ENCODE measurements at regions not wholly inside any gene's neighbourhood (a gene's known extent, or its start where the extent isn't known, plus 50 kb on each side); places are given as distances from the start of the nearest gene placed in this dataset.

GRCh38 chr17:34527908-34528470, 51.4 kb upstream of the TMEM132E start:
- Histone ChIP-seq H3K27me3 (ENCODE audit: control insufficient read depth, insufficient read depth, low read length) (no peaks in the 10 kb centered on the region), H3K27ac (ENCODE audit: low read length) (no peak overlapping the region), H3K9ac (ENCODE audit: low read length) (no peak overlapping the region), H3K9me3 (ENCODE audit: control insufficient read depth, low read depth, low read length) (no peaks in the 10 kb centered on the region), H3K4me1 (ENCODE audit: control insufficient read depth, low read depth, low read length) (no peaks in the 10 kb centered on the region), H3K36me3 (ENCODE audit: control insufficient read depth, low read depth, low read length) (no peaks in the 10 kb centered on the region), H3K4me3 (ENCODE audit: low read length) (no peak overlapping the region)

GRCh38 chr17:34527136-34527907, 52.1 kb upstream of the TMEM132E start:
- Histone ChIP-seq H3K27me3 (ENCODE audit: control insufficient read depth, insufficient read depth, low read length) (no peaks in the 10 kb centered on the region), H3K27ac (ENCODE audit: low read length) (no peak overlapping the region), H3K9me3 (ENCODE audit: control insufficient read depth, low read depth, low read length) (no peaks in the 10 kb centered on the region), H3K9ac (ENCODE audit: low read length) (no peak overlapping the region), H3K4me3 (ENCODE audit: low read length) (no peak overlapping the region), H3K4me1 (ENCODE audit: control insufficient read depth, low read depth, low read length) (no peaks in the 10 kb centered on the region), H3K36me3 (ENCODE audit: control insufficient read depth, low read depth, low read length) (no peaks in the 10 kb centered on the region)

- H3K9me3 ChIP-seq (ENCODE audit: control insufficient read depth, low read depth, low read length) = no peaks in the 10 kb centered on the region
- H3K27me3 ChIP-seq (ENCODE audit: control insufficient read depth, insufficient read depth, low read length) = no peaks in the 10 kb centered on the region
- no peak overlapping the region for H3K27ac ChIP-seq (ENCODE audit: low read length)
- no peak overlapping the region for H3K9ac ChIP-seq (ENCODE audit: low read length)
- no peaks in the 10 kb centered on the region for H3K4me1 ChIP-seq (ENCODE audit: control insufficient read depth, low read depth, low read length)
- H3K4me3 ChIP-seq (ENCODE audit: low read length) = no peak overlapping the region
- no peaks in the 10 kb centered on the region for H3K36me3 ChIP-seq (ENCODE audit: control insufficient read depth, low read depth, low read length)
Measured at GRCh38 chr17:34525651-34526050, 53.7 kb upstream of the TMEM132E start.

DNA sequence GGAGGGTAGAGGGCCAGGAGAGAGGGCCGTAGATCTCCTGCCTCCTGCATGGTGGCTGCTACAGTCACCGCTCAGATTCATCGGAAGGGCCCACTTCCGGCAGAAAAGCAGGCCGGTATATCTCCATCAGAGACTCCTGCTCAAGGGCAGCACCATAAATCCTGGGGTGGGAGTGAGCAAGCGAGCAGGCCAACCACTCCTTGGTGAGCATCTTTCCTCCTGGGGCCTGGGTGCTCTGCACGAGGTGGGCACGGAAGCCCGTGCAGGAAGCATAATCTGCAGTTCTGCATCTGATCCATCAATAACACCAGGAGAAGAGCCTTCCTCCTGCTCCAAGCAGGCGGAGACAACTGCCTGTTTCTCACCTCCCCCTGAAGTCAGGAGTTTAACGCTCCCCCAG, 57.4 kb upstream of the TMEM132E start:
- Histone ChIP-seq H3K9me3 (ENCODE audit: control insufficient read depth, low read depth, low read length) (no peaks in the 10 kb centered on the region), H3K4me3 (ENCODE audit: low read length) (no peak overlapping the region), H3K4me1 (ENCODE audit: control insufficient read depth, low read depth, low read length) (no peaks in the 10 kb centered on the region), H3K9ac (ENCODE audit: low read length) (no peak overlapping the region), H3K36me3 (ENCODE audit: control insufficient read depth, low read depth, low read length) (no peaks in the 10 kb centered on the region), H3K27ac (ENCODE audit: low read length) (no peak overlapping the region), H3K27me3 (ENCODE audit: control insufficient read depth, insufficient read depth, low read length) (no peaks in the 10 kb centered on the region)

GRCh38 chr17:34519282-34519681, 60.1 kb upstream of the TMEM132E start:
- H3K9me3 ChIP-seq (ENCODE audit: control insufficient read depth, low read depth, low read length) = no peaks in the 10 kb centered on the region
- no peak overlapping the region for H3K27ac ChIP-seq (ENCODE audit: low read length)
- H3K4me3 ChIP-seq (ENCODE audit: low read length) = no peak overlapping the region
- H3K36me3 ChIP-seq (ENCODE audit: control insufficient read depth, low read depth, low read length) = no peaks in the 10 kb centered on the region
- no peaks in the 10 kb centered on the region for H3K27me3 ChIP-seq (ENCODE audit: control insufficient read depth, insufficient read depth, low read length)
- no peaks in the 10 kb centered on the region for H3K4me1 ChIP-seq (ENCODE audit: control insufficient read depth, low read depth, low read length)
- H3K9ac ChIP-seq (ENCODE audit: low read length) = no peak overlapping the region

DNA sequence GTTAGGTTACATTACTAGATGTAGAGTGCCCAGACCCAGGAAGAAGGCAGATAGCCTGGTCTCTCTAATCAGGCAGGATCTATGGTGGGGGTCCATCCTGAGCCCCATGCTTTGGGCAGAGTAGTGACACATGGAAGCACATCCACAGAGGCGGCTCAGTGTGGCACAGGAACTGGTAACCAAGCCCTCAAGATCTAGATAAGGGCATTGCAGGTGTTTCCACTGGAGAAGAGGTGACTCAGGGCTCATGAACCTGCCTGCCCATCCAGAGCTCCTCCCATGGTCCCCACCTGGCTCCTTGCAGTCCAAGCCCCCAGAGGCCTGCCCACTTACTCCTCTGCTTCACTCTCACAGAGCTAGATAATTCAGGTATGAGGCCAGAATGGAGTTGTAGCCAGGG, 62.0 kb upstream of the TMEM132E start:
- no peaks in the 10 kb centered on the region for H3K27me3 ChIP-seq (ENCODE audit: control insufficient read depth, insufficient read depth, low read length)

GRCh38 chr17:34511931-34512330, 67.5 kb upstream of the TMEM132E start:
- Histone ChIP-seq H3K4me3 (ENCODE audit: low read length) (no peak overlapping the region), H3K27me3 (ENCODE audit: control insufficient read depth, insufficient read depth, low read length) (peaks cover 7% of the 10 kb centered on the region), H3K9ac (ENCODE audit: low read length) (no peak overlapping the region), H3K9me3 (ENCODE audit: control insufficient read depth, low read depth, low read length) (no peaks in the 10 kb centered on the region), H3K36me3 (ENCODE audit: control insufficient read depth, low read depth, low read length) (no peaks in the 10 kb centered on the region), H3K27ac (ENCODE audit: low read length) (no peak overlapping the region), H3K4me1 (ENCODE audit: control insufficient read depth, low read depth, low read length) (no peaks in the 10 kb centered on the region)

More for the DNA sequence above, 62.0 kb upstream of the TMEM132E start:
- Histone ChIP-seq H3K4me3 (ENCODE audit: low read length) (no peak overlapping the region), H3K27ac (ENCODE audit: low read length) (no peak overlapping the region), H3K36me3 (ENCODE audit: control insufficient read depth, low read depth, low read length) (no peaks in the 10 kb centered on the region), H3K9me3 (ENCODE audit: control insufficient read depth, low read depth, low read length) (no peaks in the 10 kb centered on the region), H3K4me1 (ENCODE audit: control insufficient read depth, low read depth, low read length) (no peaks in the 10 kb centered on the region), H3K9ac (ENCODE audit: low read length) (no peak overlapping the region)

- no peaks in the 10 kb centered on the region for H3K9me3 ChIP-seq (ENCODE audit: control insufficient read depth, low read depth, low read length)
Measured at GRCh38 chr17:34511265-34511664, 68.1 kb upstream of the TMEM132E start.

DNA sequence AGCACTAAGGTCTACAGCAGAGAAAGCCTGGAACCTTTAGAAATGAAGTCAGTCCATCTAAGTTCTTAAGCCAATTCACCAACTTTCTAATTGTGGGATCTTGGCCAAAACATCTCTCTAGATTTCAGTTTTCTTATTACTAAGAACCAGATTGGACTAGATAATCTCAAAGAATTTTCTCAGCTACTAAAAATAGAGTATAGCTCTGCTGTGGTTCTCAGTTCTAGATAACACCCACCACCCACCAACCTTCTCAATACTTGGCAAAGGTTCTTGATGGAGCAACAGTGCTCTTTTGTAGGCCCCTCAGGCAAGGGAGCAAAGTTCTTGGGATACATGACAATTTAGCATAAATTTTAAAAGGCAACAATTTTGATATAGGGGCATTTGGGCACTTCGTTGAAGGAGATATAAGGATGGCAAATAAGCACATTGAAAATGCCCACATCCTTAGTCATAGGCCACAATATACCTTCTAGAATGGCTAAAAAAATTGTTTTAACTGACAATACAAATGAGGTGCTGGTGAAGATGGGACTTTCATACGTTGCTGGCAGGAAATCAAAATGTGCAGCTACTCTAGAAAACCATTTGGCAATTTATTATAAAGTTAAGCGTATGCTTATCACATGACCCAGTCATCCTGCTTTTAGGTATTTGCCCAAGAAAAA, 74.4 kb upstream of the TMEM132E start:
- Histone ChIP-seq H3K27ac (ENCODE audit: low read length) (no peak overlapping the region), H3K4me1 (ENCODE audit: control insufficient read depth, low read depth, low read length) (no peaks in the 10 kb centered on the region), H3K27me3 (ENCODE audit: control insufficient read depth, insufficient read depth, low read length) (peaks cover 7% of the 10 kb centered on the region), H3K9ac (ENCODE audit: low read length) (no peak overlapping the region), H3K36me3 (ENCODE audit: control insufficient read depth, low read depth, low read length) (no peaks in the 10 kb centered on the region), H3K4me3 (ENCODE audit: low read length) (no peak overlapping the region), H3K9me3 (ENCODE audit: control insufficient read depth, low read depth, low read length) (no peaks in the 10 kb centered on the region)

More at GRCh38 chr17:34511265-34511664, 68.1 kb upstream of the TMEM132E start:
- H3K4me1 ChIP-seq (ENCODE audit: control insufficient read depth, low read depth, low read length) = no peaks in the 10 kb centered on the region
- H3K27ac ChIP-seq (ENCODE audit: low read length) = no peak overlapping the region
- no peaks in the 10 kb centered on the region for H3K36me3 ChIP-seq (ENCODE audit: control insufficient read depth, low read depth, low read length)
- H3K27me3 ChIP-seq (ENCODE audit: control insufficient read depth, insufficient read depth, low read length) = peaks cover 7% of the 10 kb centered on the region
- no peak overlapping the region for H3K4me3 ChIP-seq (ENCODE audit: low read length)
- H3K9ac ChIP-seq (ENCODE audit: low read length) = no peak overlapping the region

DNA sequence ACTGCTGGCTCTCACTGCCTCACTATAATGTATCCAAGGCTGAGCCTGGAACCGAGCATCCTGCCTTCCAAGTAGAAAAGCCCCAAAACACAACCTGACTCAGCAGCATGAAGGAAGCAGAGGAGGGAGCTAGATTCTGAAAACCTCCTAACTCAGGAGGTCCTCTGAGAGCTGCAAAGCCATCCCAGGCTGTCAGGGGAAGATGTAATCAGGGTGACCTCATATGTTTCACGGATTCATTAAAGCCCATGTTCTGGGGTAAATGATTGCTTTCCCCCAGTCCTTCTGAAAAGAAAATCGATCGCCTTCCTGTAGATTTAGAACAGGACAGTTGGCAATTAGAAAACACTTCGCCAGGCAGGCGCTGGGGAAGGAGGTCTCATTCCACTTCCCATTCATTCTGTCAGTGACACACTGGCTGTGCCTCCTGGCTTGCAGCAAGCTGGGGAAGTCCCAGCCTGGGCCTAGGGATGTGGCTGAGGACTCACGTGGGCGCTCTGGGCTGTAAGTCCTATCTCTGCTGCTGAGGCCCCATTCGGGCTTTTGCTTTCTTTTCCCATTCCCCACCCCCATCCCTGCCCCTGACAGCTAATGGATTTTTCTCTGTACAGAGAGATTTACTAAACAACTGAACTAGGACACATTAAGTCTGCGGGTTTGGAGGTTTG, 75.7 kb upstream of the TMEM132E start:
- Histone ChIP-seq H3K36me3 (ENCODE audit: control insufficient read depth, low read depth, low read length) (no peaks in the 10 kb centered on the region), H3K9me3 (ENCODE audit: control insufficient read depth, low read depth, low read length) (no peaks in the 10 kb centered on the region), H3K4me3 (ENCODE audit: low read length) (no peak overlapping the region), H3K27me3 (ENCODE audit: control insufficient read depth, insufficient read depth, low read length) (peaks cover 6% of the 10 kb centered on the region), H3K27ac (ENCODE audit: low read length) (no peak overlapping the region), H3K4me1 (ENCODE audit: control insufficient read depth, low read depth, low read length) (no peaks in the 10 kb centered on the region), H3K9ac (ENCODE audit: low read length) (no peak overlapping the region)

- Histone ChIP-seq H3K9me3 (ENCODE audit: control insufficient read depth, low read depth, low read length) (no peaks in the 10 kb centered on the region), H3K9ac (ENCODE audit: low read length) (no peak overlapping the region), H3K4me3 (ENCODE audit: low read length) (no peak overlapping the region), H3K27me3 (ENCODE audit: control insufficient read depth, insufficient read depth, low read length) (no peaks in the 10 kb centered on the region), H3K4me1 (ENCODE audit: control insufficient read depth, low read depth, low read length) (no peaks in the 10 kb centered on the region), H3K27ac (ENCODE audit: low read length) (no peak overlapping the region), H3K36me3 (ENCODE audit: control insufficient read depth, low read depth, low read length) (no peaks in the 10 kb centered on the region)
Measured at GRCh38 chr17:34502426-34502825, 77.0 kb upstream of the TMEM132E start.

Data from iPS-18a (cell line).